Stimulated activated CD4-positive, alpha-beta T cell treated with anti-CD3 and anti-CD28 coated beads, Interleukin-2, amount 100 ng/mL, for 4 hours (primary cell): ENCODE measurements at regions not wholly inside any gene's neighbourhood (a gene's known extent, or its start where the extent isn't known, plus 50 kb on each side); places are given as distances from the start of the nearest gene placed in this dataset.
"Not testable (repeated sequence)": the region's sequence is repeated elsewhere in the genome, so short reads cannot be mapped to it uniquely, and the experiment has no call there.

Source experiments
- DNase-seq: peaks from one replicate; pipeline ENCODE4 v3.0.0-alpha.2; 2020; ENCODE audit warnings: low read depth

DNA sequence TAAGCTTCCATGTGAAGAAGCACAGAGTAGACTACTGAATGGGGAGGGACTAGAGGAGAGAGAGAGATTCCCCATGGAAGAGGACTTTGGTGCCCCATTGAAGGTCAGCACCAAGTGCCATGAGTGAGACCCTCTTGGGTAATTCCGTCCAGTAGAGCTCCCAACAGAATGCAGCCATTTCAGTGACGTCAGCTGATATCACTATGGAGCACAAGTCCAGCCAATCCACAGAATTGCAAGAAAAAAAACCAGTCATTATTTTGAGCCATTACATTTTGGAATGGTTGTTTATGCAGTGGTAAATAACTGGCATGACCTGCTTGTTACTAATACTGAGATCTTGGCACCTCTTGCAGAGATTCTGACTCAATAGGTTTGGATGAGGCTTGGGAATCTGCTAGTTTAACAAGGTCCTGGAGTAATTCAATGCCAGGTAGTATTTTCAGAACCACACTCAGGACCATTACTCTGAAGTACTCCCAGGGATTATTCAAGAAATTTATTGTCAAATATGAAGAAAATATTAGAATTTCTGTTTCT lies 52.6 kb upstream of the SP8 start:
- no peak for DNase-seq

GRCh38 chr7:20839987-20840386 lies 53.3 kb upstream of the SP8 start:
- no peak for DNase-seq

DNA sequence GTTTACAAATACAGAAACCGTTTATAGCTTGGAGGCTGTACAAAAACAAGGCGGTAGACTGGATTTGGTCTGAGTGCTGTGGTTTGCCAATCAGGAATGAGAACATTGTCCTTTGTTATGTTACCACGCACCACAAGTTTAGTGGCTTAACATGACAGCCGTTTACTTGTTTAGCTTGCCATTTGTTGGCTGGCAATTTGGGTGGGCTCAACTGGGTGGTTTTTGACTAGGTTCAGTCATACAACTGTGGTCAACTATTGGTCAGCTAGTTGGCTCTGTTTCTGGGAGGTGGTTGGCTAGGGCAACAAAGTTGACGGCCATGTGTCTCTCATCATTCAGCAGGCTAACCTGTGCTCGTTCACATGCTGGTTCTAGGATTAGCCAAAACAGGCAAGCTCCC lies 60.1 kb upstream of the SP8 start:
- no peak for DNase-seq

- DNase-seq, result no peak
These were observed 72.3 kb upstream of the SP8 start for GRCh38 chr7:20858951-20859350.

- no peak for DNase-seq
These were observed 74.8 kb upstream of the SP8 start for GRCh38 chr7:20861468-20861867.

DNA sequence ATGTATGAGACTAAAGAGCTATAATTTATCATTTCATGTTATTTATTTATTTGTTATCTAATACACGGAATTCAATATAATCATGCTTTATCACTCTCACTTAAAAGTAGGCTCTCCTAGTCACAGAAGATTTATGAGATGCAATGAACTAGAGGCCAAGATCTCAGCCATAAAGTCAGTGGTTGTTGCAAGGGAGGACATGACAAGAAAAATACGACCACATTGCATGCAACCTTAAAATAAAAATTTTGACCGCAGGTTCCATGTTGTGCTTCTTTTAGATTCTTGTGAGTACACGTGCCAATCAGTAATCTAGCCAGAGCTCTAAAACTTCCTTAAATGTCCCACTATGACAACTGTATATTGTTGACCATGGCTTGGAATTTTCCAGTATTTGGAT lies 75.9 kb upstream of the SP8 start:
- no peak for DNase-seq

DNA sequence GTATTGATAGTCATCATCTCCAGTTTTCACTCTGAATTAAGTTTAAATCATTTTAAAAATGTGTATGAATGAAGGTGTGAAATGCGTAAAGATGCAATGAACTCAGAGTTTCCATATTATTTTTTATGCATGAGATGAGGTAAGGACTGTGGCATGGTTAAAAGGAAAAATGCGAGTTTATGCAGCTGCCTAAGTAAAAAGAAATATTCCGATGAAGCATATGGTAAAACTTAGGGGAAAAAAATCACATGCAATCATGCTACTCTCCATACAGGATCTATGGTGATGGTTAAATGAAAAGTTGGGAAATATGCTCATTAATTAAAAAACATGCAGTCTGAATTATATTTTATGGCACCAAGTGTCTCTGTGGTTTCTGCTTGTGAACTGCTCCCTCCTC lies 77.5 kb upstream of the SP8 start:
- no peak for DNase-seq

GRCh38 chr7:20865684-20866083 lies 79.0 kb upstream of the SP8 start:
- DNase-seq, result no peak

- DNase-seq, result no peak
These were observed 84.3 kb upstream of the SP8 start for GRCh38 chr7:20870977-20871376.

DNA sequence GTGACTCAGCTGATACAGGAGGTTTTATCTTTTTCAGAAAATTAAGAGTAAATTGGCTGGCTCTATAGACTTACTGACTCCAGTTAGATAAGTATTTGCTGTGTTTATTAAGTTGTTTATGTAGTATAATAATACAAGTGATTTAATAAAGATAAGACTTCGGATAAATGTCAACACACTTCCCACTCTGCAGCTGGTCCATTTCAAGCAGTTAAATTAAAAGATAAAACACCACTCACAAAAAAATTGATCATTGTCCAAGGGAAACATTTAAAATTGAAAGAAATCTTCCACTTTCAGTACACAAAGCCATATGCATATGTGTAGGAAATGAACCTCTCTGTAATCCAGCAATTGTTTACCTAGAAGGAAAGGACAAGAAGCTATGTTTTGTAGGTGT lies 106.1 kb upstream of the SP8 start:
- no peak for DNase-seq

DNA sequence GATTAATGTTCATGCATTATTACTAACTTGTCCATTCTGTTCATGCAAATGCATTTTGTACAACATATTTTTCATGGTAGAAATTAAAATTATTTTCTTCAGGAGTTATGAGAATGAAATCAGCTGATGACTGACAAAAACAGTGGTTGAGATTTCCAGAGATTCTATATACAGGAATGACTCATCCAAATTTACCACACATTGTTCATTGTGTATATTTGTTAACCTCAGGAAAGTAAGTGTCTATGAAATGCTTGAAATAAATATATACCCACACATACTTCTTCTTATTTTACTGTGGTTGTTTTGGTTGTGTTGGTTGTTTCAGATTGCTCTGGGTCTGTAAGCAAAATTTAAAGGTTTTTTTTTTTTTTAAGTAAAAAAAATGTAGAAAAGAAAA lies 108.1 kb upstream of the SP8 start:
- no peak for DNase-seq

DNA sequence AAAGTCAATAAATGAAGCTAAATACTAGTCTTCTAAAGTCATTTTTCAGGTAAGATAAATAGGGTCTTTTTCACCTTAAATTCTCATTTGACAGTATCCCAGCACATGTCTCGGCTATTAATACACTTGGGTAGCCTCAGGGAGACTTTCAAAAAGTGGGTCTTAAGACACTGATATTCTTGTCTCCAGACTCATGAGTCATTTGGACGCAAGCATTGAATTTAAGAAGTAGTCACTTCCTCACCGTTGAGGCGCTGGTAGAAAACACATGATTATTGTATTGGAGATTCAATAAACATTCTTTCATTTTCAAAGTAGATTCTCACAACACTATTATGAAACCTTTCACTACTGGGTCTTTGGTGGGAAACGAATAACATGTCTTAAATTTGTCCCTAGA lies 108.9 kb upstream of the SP8 start:
- no peak for DNase-seq

- no peak for DNase-seq
These were observed 110.3 kb upstream of the SP8 start for GRCh38 chr7:20896996-20897395.

- no peak for DNase-seq
These were observed 120.2 kb upstream of the SP8 start for GRCh38 chr7:20906801-20907453.

DNA sequence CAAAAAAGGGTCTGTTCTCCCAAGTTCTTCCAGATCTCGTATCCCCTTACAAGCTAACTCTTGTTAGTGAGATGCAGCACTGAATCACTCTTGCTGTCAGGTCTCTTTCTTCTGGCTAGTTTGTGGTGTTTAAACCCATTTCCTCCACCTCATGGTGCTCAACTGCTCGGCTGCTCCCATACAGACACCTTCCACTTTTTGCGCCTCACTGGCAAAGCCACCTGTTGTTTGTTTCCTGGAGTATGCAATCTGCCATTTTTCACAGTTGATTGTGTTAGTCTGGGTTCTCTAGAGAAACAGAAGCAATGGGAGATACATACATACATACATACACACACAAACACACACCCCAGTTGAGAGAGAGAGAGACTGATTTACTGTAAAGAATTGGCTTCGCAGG lies 124.4 kb upstream of the SP8 start:
- no peak for DNase-seq

GRCh38 chr7:20913853-20914252 lies 127.2 kb upstream of the SP8 start:
- no peak for DNase-seq

- DNase-seq, result no peak
These were observed 129.6 kb upstream of the SP8 start for GRCh38 chr7:20916311-20916710.

GRCh38 chr7:20917603-20918002 lies 130.9 kb upstream of the SP8 start:
- DNase-seq, result no peak

- DNase-seq, result no peak
These were observed 131.5 kb upstream of the SP8 start for GRCh38 chr7:20918156-20918555.

DNA sequence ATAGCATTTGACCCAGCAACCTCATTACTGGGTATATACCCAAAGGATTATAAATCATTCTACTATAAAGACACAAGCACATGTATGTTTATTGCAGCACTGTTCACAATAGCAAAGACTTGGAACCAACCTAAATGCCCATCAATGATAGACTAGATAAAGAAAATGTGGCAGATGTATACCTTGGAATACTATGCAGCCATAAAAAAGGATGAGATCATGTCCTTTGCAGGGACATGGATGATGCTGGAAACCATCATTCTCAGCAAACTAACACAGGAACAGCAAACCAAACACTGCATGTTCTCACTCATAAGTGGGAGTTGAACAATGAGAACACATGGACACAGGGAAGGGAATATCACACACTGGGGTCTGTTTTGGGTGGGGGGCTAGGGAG lies 140.5 kb upstream of the SP8 start:
- not testable (repeated sequence) for DNase-seq

- no peak for DNase-seq
These were observed 141.3 kb upstream of the SP8 start for GRCh38 chr7:20927976-20928375.

DNA sequence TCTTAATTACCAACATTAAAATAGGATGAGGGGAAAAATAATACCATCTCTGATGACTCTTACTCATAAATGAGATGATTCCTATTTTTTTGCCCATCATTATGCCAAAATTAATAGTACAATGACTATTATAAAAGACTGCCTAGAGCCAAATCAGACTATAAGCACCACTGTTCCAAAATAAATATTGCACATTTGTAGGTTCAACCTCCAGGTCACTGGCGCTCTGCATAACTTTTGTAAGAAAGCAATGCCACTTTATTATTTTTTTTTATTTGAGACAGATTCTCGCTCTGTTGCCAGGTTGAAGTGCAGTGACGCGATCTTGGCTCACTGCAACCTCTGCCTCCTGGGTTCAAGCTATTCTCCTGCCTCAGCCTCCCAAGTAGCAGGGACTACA lies 142.5 kb upstream of the SP8 start:
- no peak for DNase-seq

GRCh38 chr7:20931739-20932138 lies 145.1 kb upstream of the SP8 start:
- DNase-seq, result no peak

- no peak for DNase-seq
These were observed 146.3 kb upstream of the SP8 start for GRCh38 chr7:20932785-20933527.
